CD4-positive, alpha-beta T cell (primary cell): ENCODE measurements at regions not wholly inside any gene's neighbourhood (a gene's known extent, or its start where the extent isn't known, plus 50 kb on each side); places are given as distances from the start of the nearest gene placed in this dataset.

Experiments
- ATAC-seq: fragments of 200-7000 bp; cut with Tn5 transposase; one replicate; pipeline ENCODE4 v1.10.0; 2022; ENCODE audit warnings: mild to moderate bottlenecking; ENCODE audit not compliant: poor library complexity
- CTCF ChIA-PET: fragments of 350-600 bp; sonication (Branson Sonifier 250); formaldehyde crosslinking; loops from one replicate; lab custom pipeline; 2021; ENCODE audit warnings: antibody characterized with exemption, inconsistent platforms; lab: Charles Lee
- POLR2A ChIA-PET: fragments of 350-600 bp; sonication (Branson Sonifier 250); formaldehyde crosslinking; loops from one replicate; lab custom pipeline; 2021; ENCODE audit warnings: antibody characterized with exemption, inconsistent platforms; lab: Charles Lee
- DNase-seq, 14 experiments: peaks; one replicate each; pipeline ENCODE4 v3.0.0-alpha.2; 2013 to 2020; ENCODE audit warnings: mixed read lengths in 2 of 14
- H3K27ac ChIP-seq, 2 donors: one replicate each; pipeline versions ENCODE4 v1.5.1 to v1.7.0; 2013; ENCODE audit warnings: low read length in 2 of 2, low read depth in 1 of 2, mild to moderate bottlenecking in 1 of 2
- H3K27me3 ChIP-seq, 2 experiments: 1 replicate in 1 of 2; 2 replicates in 1 of 2; pipeline versions ENCODE4 v1.6.1 to v1.7.0; 2013; ENCODE audit warnings: low read length in 2 of 2, control low read depth in 1 of 2, mild to moderate bottlenecking in 1 of 2, moderate library complexity in 1 of 2; ENCODE audit not compliant: insufficient read depth in 2 of 2, control insufficient read depth in 1 of 2
- H3K36me3 ChIP-seq: one replicate; pipeline ENCODE4 v1.6.1; 2013; ENCODE audit warnings: low read length, control low read depth; ENCODE audit not compliant: insufficient read depth
- H3K4me1 ChIP-seq: one replicate; pipeline ENCODE4 v1.6.1; 2013; ENCODE audit warnings: low read length, control low read depth; ENCODE audit not compliant: insufficient read depth
- H3K4me3 ChIP-seq: one replicate; pipeline ENCODE4 v1.5.1; 2013; ENCODE audit warnings: mild to moderate bottlenecking, low read length, moderate library complexity
- H3K9me3 ChIP-seq, 2 experiments: 1 replicate in 1 of 2; 2 replicates in 1 of 2; pipeline versions ENCODE4 v1.6.1 to v1.7.0; 2013; ENCODE audit warnings: low read length in 2 of 2, mild to moderate bottlenecking in 2 of 2, control low read depth in 1 of 2, moderate library complexity in 1 of 2; ENCODE audit not compliant: control insufficient read depth in 1 of 2, insufficient read depth in 1 of 2
- H3K27ac Mint-ChIP-seq: one replicate; pipeline ENCODE4 v1.8.0; 2020; ENCODE audit warnings: mixed read lengths
- H3K27me3 Mint-ChIP-seq: one replicate; pipeline ENCODE4 v1.8.0; 2021; ENCODE audit warnings: mixed read lengths
- H3K36me3 Mint-ChIP-seq: one replicate; pipeline ENCODE4 v1.8.0; 2021; ENCODE audit warnings: low read depth, mixed read lengths
- H3K4me1 Mint-ChIP-seq: one replicate; pipeline ENCODE4 v1.8.0; 2021; ENCODE audit warnings: low read depth, mixed read lengths
- H3K4me3 Mint-ChIP-seq: one replicate; pipeline ENCODE4 v1.8.0; 2020; ENCODE audit warnings: mild to moderate bottlenecking, mixed read lengths
- H3K9me3 Mint-ChIP-seq: one replicate; pipeline ENCODE4 v1.8.0; 2020; ENCODE audit warnings: mixed read lengths
- intact Hi-C, 2 experiments: fragments of 100-400 bp; cut with DNase I in 1 of 2; cut with micrococcal nuclease in 1 of 2; formaldehyde crosslinking; loops; one replicate each; pipeline versions ENCODE4 v1.15.1 to v1.9.0; 2023 to 2025; cut with DNase I, micrococcal nuclease
- TF ChIP-seq, protein P1 (sequence below): fragments of 200-600 bp; IDR thresholded peaks from one replicate; pipeline ENCODE4 v1.8.0; 2022; ENCODE audit warnings: antibody characterized with exemption, mild to moderate bottlenecking

GRCh38 chr1:8136766-8137165 is 110.7 kb upstream of the ERRFI1 start:
- H3K27ac Mint-ChIP-seq: no peak overlapping the region

GRCh38 chr1:8135250-8135649 is 109.1 kb upstream of the ERRFI1 start:
- Histone ChIP-seq H3K36me3 (no peaks in the 10 kb centered on the region), H3K9me3 (no peaks in the 10 kb centered on the region), H3K4me1 (no peaks in the 10 kb centered on the region), H3K27ac (no peak overlapping the region), H3K27me3 (peaks cover 0 to 18% of the 10 kb centered on the region in 2 experiments), H3K4me3 (no peak overlapping the region)
- Mint-ChIP-seq H3K27me3 (peaks cover 44% of the 10 kb centered on the region), H3K36me3 (no peaks in the 10 kb centered on the region), H3K4me3 (no peak overlapping the region), H3K9me3 (no peaks in the 10 kb centered on the region), H3K4me1 (no peaks in the 10 kb centered on the region), H3K27ac (no peak overlapping the region)
- ChIA-PET CTCF (interaction anchor here (0.6 kb wide), 1 partner anchor 43 kb away, joined by 3 read pairs; no protein-coding TSS in a partner anchor), POLR2A (interaction anchor here (0.5 kb wide), 1 partner anchor 65 kb away, joined by 4 read pairs; no protein-coding TSS in a partner anchor)
- TF ChIP-seq, protein P1, sequence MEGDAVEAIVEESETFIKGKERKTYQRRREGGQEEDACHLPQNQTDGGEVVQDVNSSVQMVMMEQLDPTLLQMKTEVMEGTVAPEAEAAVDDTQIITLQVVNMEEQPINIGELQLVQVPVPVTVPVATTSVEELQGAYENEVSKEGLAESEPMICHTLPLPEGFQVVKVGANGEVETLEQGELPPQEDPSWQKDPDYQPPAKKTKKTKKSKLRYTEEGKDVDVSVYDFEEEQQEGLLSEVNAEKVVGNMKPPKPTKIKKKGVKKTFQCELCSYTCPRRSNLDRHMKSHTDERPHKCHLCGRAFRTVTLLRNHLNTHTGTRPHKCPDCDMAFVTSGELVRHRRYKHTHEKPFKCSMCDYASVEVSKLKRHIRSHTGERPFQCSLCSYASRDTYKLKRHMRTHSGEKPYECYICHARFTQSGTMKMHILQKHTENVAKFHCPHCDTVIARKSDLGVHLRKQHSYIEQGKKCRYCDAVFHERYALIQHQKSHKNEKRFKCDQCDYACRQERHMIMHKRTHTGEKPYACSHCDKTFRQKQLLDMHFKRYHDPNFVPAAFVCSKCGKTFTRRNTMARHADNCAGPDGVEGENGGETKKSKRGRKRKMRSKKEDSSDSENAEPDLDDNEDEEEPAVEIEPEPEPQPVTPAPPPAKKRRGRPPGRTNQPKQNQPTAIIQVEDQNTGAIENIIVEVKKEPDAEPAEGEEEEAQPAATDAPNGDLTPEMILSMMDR: no peak
- DNase-seq (no peak), ATAC-seq (no peak)
- intact Hi-C loops: no loop called here

More at GRCh38 chr1:8136766-8137165, 110.7 kb upstream of the ERRFI1 start:
- Mint-ChIP-seq H3K27me3 (peaks cover 40% of the 10 kb centered on the region), H3K36me3 (no peaks in the 10 kb centered on the region), H3K4me3 (no peak overlapping the region), H3K9me3 (no peaks in the 10 kb centered on the region), H3K4me1 (no peaks in the 10 kb centered on the region)
- intact Hi-C loops: no loop called here
- H3K4me3 ChIP-seq: no peak overlapping the region
- H3K27ac ChIP-seq: no peak overlapping the region
- no peak for ATAC-seq
- ChIA-PET POLR2A (interaction anchor here (1.3 kb wide), 2 partner anchors 15 to 16 kb away, joined by 4 to 5 read pairs; no protein-coding TSS in a partner anchor), CTCF (interaction anchor here (1.1 kb wide), 1 partner anchor 182 kb away, joined by 3 read pairs; no protein-coding TSS in a partner anchor)
- H3K9me3 ChIP-seq: no peaks in the 10 kb centered on the region
- no peak for DNase-seq
- no peaks in the 10 kb centered on the region for H3K4me1 ChIP-seq
- H3K27me3 ChIP-seq: peaks cover 0 to 18% of the 10 kb centered on the region in 2 experiments
- no peaks in the 10 kb centered on the region for H3K36me3 ChIP-seq
- TF ChIP-seq, protein P1: no peak

- Mint-ChIP-seq H3K27ac (no peak overlapping the region), H3K9me3 (no peaks in the 10 kb centered on the region), H3K4me1 (no peaks in the 10 kb centered on the region), H3K36me3 (no peaks in the 10 kb centered on the region), H3K27me3 (peaks cover 44% of the 10 kb centered on the region), H3K4me3 (no peak overlapping the region)
- TF ChIP-seq, protein P1: no peak
- no peaks in the 10 kb centered on the region for H3K4me1 ChIP-seq
- no peaks in the 10 kb centered on the region for H3K9me3 ChIP-seq
- no peak overlapping the region for H3K27ac ChIP-seq
- ATAC-seq (no peak), DNase-seq (no peak)
- no peaks in the 10 kb centered on the region for H3K36me3 ChIP-seq
- no peak overlapping the region for H3K4me3 ChIP-seq
- intact Hi-C loops: loop anchor here in 1 of 2 experiments (5.0 kb wide), 1 partner anchor 73 kb away; no protein-coding TSS in a partner anchor
- peaks cover 0 to 18% of the 10 kb centered on the region in 2 experiments for H3K27me3 ChIP-seq
- ChIA-PET CTCF (interaction anchor here (0.6 kb wide), 2 partner anchors 42 to 104 kb away, joined by 3 read pairs; no protein-coding TSS in a partner anchor), POLR2A (no interaction called here)
Measured at GRCh38 chr1:8134546-8135235, 108.6 kb upstream of the ERRFI1 start.
